Kidney epithelial cell (primary cell): ENCODE measurements at regions not wholly inside any gene's neighbourhood (a gene's known extent, or its start where the extent isn't known, plus 50 kb on each side); places are given as distances from the start of the nearest gene placed in this dataset.

Source experiments
- DNase-seq: peaks from one replicate; pipeline ENCODE4 v3.0.0-alpha.2; 2010; ENCODE audit warnings: low read depth
- H3K27me3 ChIP-seq: 2 replicates; pipeline ENCODE4 v1.6.0; 2011; ENCODE audit warnings: low read length; ENCODE audit not compliant: control insufficient read depth, insufficient read depth
- H3K36me3 ChIP-seq: 2 replicates; pipeline ENCODE4 v1.5.1; 2011; ENCODE audit warnings: low read length; ENCODE audit not compliant: control insufficient read depth, insufficient read depth
- H3K4me3 ChIP-seq: 2 replicates; pipeline ENCODE4 v1.5.1; 2011; ENCODE audit warnings: low read depth, mild to moderate bottlenecking, control low read depth, low read length
- TF ChIP-seq, protein P1 (sequence below): IDR thresholded peaks from 2 replicates; pipeline ENCODE4 v1.5.1; 2011; ENCODE audit warnings: mild to moderate bottlenecking, moderate library complexity, low read length, control low read depth, inconsistent platforms; ENCODE audit not compliant: insufficient read depth, poor library complexity, severe bottlenecking

DNA sequence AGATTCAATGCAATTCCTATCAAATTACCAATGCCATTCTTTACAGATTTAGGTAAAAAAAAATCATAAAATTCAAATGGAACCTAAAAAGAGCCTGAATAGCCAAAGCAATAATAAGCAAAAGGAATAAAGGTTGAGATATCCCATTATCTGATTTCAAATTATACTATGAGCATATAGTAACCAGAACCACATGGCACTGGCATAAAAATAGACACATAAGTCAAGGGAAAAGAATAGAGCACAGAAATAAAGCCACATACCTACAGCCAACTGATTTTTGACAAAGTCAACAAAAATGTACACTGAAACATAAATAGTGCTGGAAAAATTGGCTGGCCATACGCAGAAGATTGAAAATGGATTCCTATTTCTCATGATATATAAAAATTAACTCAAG, 853.7 kb downstream of the FAT4 start:
- DNase-seq = no peak
- H3K27me3 ChIP-seq = no peaks in the 10 kb centered on the region
- no peaks in the 10 kb centered on the region for H3K36me3 ChIP-seq
- TF ChIP-seq, protein P1, sequence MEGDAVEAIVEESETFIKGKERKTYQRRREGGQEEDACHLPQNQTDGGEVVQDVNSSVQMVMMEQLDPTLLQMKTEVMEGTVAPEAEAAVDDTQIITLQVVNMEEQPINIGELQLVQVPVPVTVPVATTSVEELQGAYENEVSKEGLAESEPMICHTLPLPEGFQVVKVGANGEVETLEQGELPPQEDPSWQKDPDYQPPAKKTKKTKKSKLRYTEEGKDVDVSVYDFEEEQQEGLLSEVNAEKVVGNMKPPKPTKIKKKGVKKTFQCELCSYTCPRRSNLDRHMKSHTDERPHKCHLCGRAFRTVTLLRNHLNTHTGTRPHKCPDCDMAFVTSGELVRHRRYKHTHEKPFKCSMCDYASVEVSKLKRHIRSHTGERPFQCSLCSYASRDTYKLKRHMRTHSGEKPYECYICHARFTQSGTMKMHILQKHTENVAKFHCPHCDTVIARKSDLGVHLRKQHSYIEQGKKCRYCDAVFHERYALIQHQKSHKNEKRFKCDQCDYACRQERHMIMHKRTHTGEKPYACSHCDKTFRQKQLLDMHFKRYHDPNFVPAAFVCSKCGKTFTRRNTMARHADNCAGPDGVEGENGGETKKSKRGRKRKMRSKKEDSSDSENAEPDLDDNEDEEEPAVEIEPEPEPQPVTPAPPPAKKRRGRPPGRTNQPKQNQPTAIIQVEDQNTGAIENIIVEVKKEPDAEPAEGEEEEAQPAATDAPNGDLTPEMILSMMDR = no peak
- no peak overlapping the region for H3K4me3 ChIP-seq

DNA sequence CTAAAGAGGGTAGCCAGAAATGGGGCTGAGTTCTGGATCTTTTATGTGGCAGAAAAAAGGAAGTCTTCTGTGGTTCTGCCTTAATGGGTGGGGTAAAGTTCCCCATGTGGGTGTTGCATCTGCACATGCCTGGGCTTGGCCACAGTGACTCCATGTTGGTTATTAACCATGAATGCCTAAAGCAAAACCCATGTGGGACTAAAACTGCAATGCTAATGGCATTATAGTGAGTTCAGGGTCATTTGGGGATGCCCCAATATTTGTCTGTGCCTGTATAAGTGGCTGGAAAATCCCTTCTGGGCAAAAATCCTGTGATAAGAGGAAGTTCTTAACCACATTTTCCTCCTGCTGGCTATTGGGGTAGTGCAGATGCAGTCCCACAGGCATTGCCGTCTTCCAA, 857.4 kb downstream of the FAT4 start:
- DNase-seq = no peak
- Histone ChIP-seq H3K4me3 (no peak overlapping the region), H3K27me3 (no peaks in the 10 kb centered on the region), H3K36me3 (no peaks in the 10 kb centered on the region)
- TF ChIP-seq, protein P1 = no peak

DNA sequence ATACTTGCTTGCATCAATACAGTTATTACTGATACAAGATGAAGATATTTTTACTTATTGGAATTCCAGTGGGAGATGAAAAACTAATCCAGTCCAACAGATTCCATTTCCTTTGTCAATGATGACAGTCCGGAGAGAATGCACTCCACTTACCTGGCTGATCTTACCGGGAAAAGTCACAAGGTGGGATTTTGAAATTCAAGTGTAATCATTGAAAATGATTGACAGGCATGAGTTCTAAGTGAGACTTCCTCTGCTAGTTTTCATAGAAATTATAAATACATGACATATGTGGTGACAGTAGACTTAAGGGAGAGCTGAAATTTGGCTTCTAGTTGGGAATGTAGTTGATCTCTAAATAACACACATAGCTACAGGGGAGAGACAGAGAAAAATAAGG, 859.9 kb downstream of the FAT4 start:
- H3K27me3 ChIP-seq = no peaks in the 10 kb centered on the region
- TF ChIP-seq, protein P1 = no peak
- no peak overlapping the region for H3K4me3 ChIP-seq
- no peaks in the 10 kb centered on the region for H3K36me3 ChIP-seq
- no peak for DNase-seq

DNA sequence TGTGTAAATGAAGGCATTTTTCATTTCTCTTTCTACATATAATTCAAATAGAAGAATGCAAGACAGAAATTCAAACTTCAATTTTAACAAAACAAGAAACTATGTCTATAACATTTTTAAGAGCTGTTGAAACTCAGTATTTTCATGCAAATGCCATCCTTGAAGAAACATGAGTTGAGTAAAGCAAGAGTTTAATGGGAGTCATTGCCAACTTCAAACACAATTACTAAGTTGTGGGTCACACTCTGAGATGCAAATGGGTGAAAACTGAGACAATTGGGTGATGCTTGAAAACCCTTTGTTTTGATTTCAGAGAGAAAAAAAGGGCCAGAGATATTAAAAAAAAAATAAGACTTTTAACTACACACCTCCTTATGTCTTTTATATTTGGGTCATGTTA, 865.9 kb downstream of the FAT4 start:
- DNase-seq = no peak
- H3K27me3 ChIP-seq = no peaks in the 10 kb centered on the region
- TF ChIP-seq, protein P1 = no peak
- no peak overlapping the region for H3K4me3 ChIP-seq
- no peaks in the 10 kb centered on the region for H3K36me3 ChIP-seq

DNA sequence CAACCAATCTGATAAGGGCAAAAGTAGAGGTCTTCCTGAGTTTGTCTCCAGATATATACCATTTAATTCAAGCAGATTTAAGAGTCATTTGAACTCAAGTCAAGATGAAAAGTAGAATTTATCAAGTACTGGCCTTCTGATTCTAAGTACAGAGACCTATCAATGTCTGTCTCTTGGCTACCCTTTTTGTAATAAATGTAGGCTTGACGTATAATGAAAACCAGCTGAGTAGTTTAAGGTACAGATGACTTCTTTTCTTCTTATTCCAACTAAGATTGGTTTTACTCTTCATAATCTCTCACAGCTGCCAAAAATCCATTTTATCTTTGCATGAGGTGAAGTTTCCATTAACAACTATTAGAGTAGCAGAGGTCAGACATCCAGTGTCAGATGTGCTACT, 867.6 kb downstream of the FAT4 start:
- Histone ChIP-seq H3K36me3 (no peaks in the 10 kb centered on the region), H3K27me3 (no peaks in the 10 kb centered on the region), H3K4me3 (no peak overlapping the region)
- no peak for DNase-seq
- TF ChIP-seq, protein P1 = no peak

DNA sequence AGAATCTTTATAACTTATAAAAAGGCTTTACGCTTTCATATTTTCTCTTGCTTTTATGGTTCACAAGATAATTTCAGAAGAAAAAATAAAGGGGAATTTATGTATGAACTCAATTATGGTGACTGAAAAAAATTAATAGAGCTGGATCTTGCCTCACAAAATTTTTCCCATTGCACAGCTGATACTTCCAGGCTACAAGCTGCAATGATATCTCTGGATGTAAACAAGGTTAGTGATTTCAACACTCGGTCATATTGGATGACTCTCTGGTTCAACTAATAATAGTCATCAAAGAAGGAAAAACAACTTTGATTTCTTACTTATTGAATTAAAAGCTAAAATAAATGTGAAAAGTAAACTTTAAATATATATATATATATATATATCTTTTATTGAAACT, 868.0 kb downstream of the FAT4 start:
- Histone ChIP-seq H3K4me3 (no peak overlapping the region), H3K27me3 (no peaks in the 10 kb centered on the region), H3K36me3 (no peaks in the 10 kb centered on the region)
- no peak for DNase-seq
- TF ChIP-seq, protein P1 = no peak
